IMR-90 (cell line): ENCODE measurements at regions not wholly inside any gene's neighbourhood (a gene's known extent, or its start where the extent isn't known, plus 50 kb on each side); places are given as distances from the start of the nearest gene placed in this dataset.

Source experiments
- ATAC-seq: fragments of 200-7000 bp; cut with Tn5 transposase; 2 replicates; pipeline ENCODE4 v1.9.1; 2020; ENCODE audit warnings: low read depth, mild to moderate bottlenecking, moderate library complexity
- BruUV-seq: library from RNA; stranded (reverse); fragments of 400-500 nt; replicated peaks from 2 replicates; lab custom pipeline; 2021; lab: Mats Ljungman, UMichigan
- CTCF ChIA-PET: fragments of 300-600 bp; formaldehyde crosslinking; extraction: SDS; loops from one replicate; lab custom pipeline; 2021; ENCODE audit warnings: antibody characterized with exemption; lab: Yijun Ruan, JAX
- POLR2A ChIA-PET: fragments of 300-600 bp; sonication (Branson Sonifier 250); formaldehyde crosslinking; loops from one replicate; lab custom pipeline; 2022; ENCODE audit warnings: antibody characterized with exemption; ENCODE audit not compliant: unreplicated experiment; lab: Charles Lee
- DNase-seq: peaks from one replicate; pipeline ENCODE4 v3.0.0; 2013
- H2AFZ ChIP-seq: replicated peaks from 2 replicates; pipeline ENCODE3; 2013; ENCODE audit warnings: low read length, mild to moderate bottlenecking; ENCODE audit not compliant: poor library complexity
- H2AK5ac ChIP-seq: 2 replicates; pipeline ENCODE4 v1.6.1; 2013; ENCODE audit warnings: low read depth, low read length, inconsistent platforms
- H2AK9ac ChIP-seq: replicated peaks from 2 replicates; pipeline ENCODE3; 2013; ENCODE audit warnings: mild to moderate bottlenecking, low read depth, low read length, moderate library complexity; ENCODE audit not compliant: poor library complexity
- H2BK120ac ChIP-seq: 2 replicates; pipeline ENCODE4 v1.6.1; 2013; ENCODE audit warnings: low read depth, low read length, inconsistent platforms
- H2BK15ac ChIP-seq: 3 replicates; pipeline ENCODE4 v1.6.1; 2013; ENCODE audit warnings: low read depth, low read length, inconsistent platforms
- H2BK20ac ChIP-seq: 2 replicates; pipeline ENCODE4 v1.6.1; 2013; ENCODE audit warnings: low read depth, mild to moderate bottlenecking, inconsistent platforms, low read length, moderate library complexity
- H2BK5ac ChIP-seq: 2 replicates; pipeline ENCODE4 v1.6.1; 2013; ENCODE audit warnings: mild to moderate bottlenecking, low read depth, low read length, inconsistent platforms; ENCODE audit not compliant: poor library complexity, severe bottlenecking
- H3K14ac ChIP-seq: replicated peaks from 2 replicates; pipeline ENCODE4 v1.6.1; 2013; ENCODE audit warnings: low read depth, low read length, inconsistent platforms
- H3K18ac ChIP-seq: 2 replicates; pipeline ENCODE4 v1.6.1; 2013; ENCODE audit warnings: low read depth, low read length, control low read depth
- H3K23ac ChIP-seq: 2 replicates; pipeline ENCODE4 v1.6.1; 2013; ENCODE audit warnings: low read depth, low read length, inconsistent platforms
- H3K27ac ChIP-seq: 2 replicates; pipeline ENCODE4 v1.5.1; 2013; ENCODE audit warnings: mild to moderate bottlenecking, control low read depth, low read length; ENCODE audit not compliant: insufficient read depth
- H3K27me3 ChIP-seq: 2 replicates; pipeline ENCODE4 v1.6.1; 2013; ENCODE audit warnings: low read length; ENCODE audit not compliant: control insufficient read depth, insufficient read depth
- H3K36me3 ChIP-seq: 2 replicates; pipeline ENCODE4 v1.6.1; 2013; ENCODE audit warnings: low read length, mixed read lengths; ENCODE audit not compliant: control insufficient read depth, insufficient read depth
- H3K4ac ChIP-seq: 2 replicates; pipeline ENCODE4 v1.6.1; 2013; ENCODE audit warnings: low read depth, low read length, inconsistent platforms
- H3K4me1 ChIP-seq: 2 replicates; pipeline ENCODE4 v1.6.1; 2013; ENCODE audit warnings: low read length, mixed read lengths; ENCODE audit not compliant: control insufficient read depth, insufficient read depth
- H3K4me2 ChIP-seq: 2 replicates; pipeline ENCODE4 v1.6.1; 2013; ENCODE audit warnings: low read depth, mild to moderate bottlenecking, control low read depth, low read length, moderate library complexity
- H3K4me3 ChIP-seq: 2 replicates; pipeline ENCODE4 v1.5.1; 2013; ENCODE audit warnings: low read depth, mild to moderate bottlenecking, control low read depth, low read length, moderate library complexity; ENCODE audit not compliant: insufficient read depth
- H3K56ac ChIP-seq: 2 replicates; pipeline ENCODE4 v1.6.1; 2013; ENCODE audit warnings: low read length, inconsistent platforms; ENCODE audit not compliant: insufficient read depth; ENCODE audit errors: extremely low read depth
- H3K79me1 ChIP-seq, 2 experiments: 2 replicates each; pipeline ENCODE4 v1.6.1; 2013; ENCODE audit warnings: low read length in 2 of 2, inconsistent platforms in 1 of 2, low read depth in 1 of 2
- H3K9ac ChIP-seq: 2 replicates; pipeline ENCODE4 v1.6.1; 2013; ENCODE audit warnings: low read depth, low read length, control low read depth
- H3K9me1 ChIP-seq: 2 replicates; pipeline ENCODE4 v1.6.1; 2013; ENCODE audit warnings: low read length, inconsistent platforms; ENCODE audit not compliant: insufficient read depth
- H3K9me3 ChIP-seq: 2 replicates; pipeline ENCODE4 v1.6.1; 2013; ENCODE audit warnings: low read length; ENCODE audit not compliant: control insufficient read depth, insufficient read depth
- H4K20me1 ChIP-seq: 2 replicates; pipeline ENCODE4 v1.6.1; 2013; ENCODE audit warnings: low read length, inconsistent platforms; ENCODE audit not compliant: insufficient read depth
- H4K5ac ChIP-seq: 2 replicates; pipeline ENCODE4 v1.6.1; 2013; ENCODE audit warnings: mild to moderate bottlenecking, low read depth, low read length, control low read depth
- H4K8ac ChIP-seq, 2 experiments: 2 replicates each; pipeline ENCODE4 v1.6.1; 2013; ENCODE audit warnings: low read depth in 2 of 2, low read length in 2 of 2, control low read depth in 1 of 2, inconsistent platforms in 1 of 2
- H4K91ac ChIP-seq: 2 replicates; pipeline ENCODE4 v1.6.1; 2013; ENCODE audit warnings: low read depth, low read length, inconsistent platforms; ENCODE audit not compliant: insufficient read depth
- BHLHE40 ChIP-seq: fragments of 150-350 bp; IDR thresholded peaks from 2 replicates; pipeline ENCODE4 v1.6.1; 2016; ENCODE audit warnings: mild to moderate bottlenecking, low read depth, low read length
- CEBPB ChIP-seq: IDR thresholded peaks from 2 replicates; pipeline ENCODE4 v1.6.1; 2012; ENCODE audit warnings: low read depth, low read length, improper control_type of control experiment
- CHD1 ChIP-seq: IDR thresholded peaks from 2 replicates; pipeline ENCODE4 v1.6.1; 2012; ENCODE audit warnings: low read depth, low read length, improper control_type of control experiment
- CTCF ChIP-seq: conservative IDR thresholded peaks from 2 replicates; pipeline ENCODE4 v1.5.1; 2012; ENCODE audit warnings: mild to moderate bottlenecking, low read depth, low read length, improper control_type of control experiment
- ELK1 ChIP-seq: fragments of 150-350 bp; IDR thresholded peaks from 2 replicates; pipeline ENCODE4 v1.6.1; 2016; ENCODE audit warnings: low read depth, mild to moderate bottlenecking, low read length, moderate library complexity, borderline replicate concordance
- FOS ChIP-seq: fragments of 150-350 bp; IDR thresholded peaks from 2 replicates; pipeline ENCODE4 v1.6.1; 2016; ENCODE audit warnings: low read depth, low read length
- MAFK ChIP-seq: IDR thresholded peaks from 2 replicates; pipeline ENCODE4 v1.6.1; 2012; ENCODE audit warnings: low read depth, low read length, improper control_type of control experiment
- MAZ ChIP-seq: IDR thresholded peaks from 2 replicates; pipeline ENCODE4 v1.6.1; 2012; ENCODE audit warnings: low read depth, mild to moderate bottlenecking, low read length, improper control_type of control experiment, moderate library complexity, borderline replicate concordance
- MXI1 ChIP-seq: IDR thresholded peaks from 2 replicates; pipeline ENCODE4 v1.6.1; 2012; ENCODE audit warnings: low read depth, mild to moderate bottlenecking, low read length, moderate library complexity, borderline replicate concordance
- NFE2L2 ChIP-seq: fragments of 150-350 bp; IDR thresholded peaks from 2 replicates; pipeline ENCODE4 v1.6.1; 2016; ENCODE audit warnings: low read depth, mild to moderate bottlenecking, low read length
- POLR2A ChIP-seq: IDR thresholded peaks from 2 replicates; pipeline ENCODE4 v1.6.1; 2012; ENCODE audit warnings: mild to moderate bottlenecking, low read depth, low read length
- RAD21 ChIP-seq: IDR thresholded peaks from 2 replicates; pipeline ENCODE4 v1.6.1; 2012; ENCODE audit warnings: low read length, improper control_type of control experiment
- RCOR1 ChIP-seq: IDR thresholded peaks from 2 replicates; pipeline ENCODE4 v1.6.1; 2012; ENCODE audit warnings: mild to moderate bottlenecking, low read length, improper control_type of control experiment; ENCODE audit not compliant: insufficient replicate concordance
- RFX5 ChIP-seq: IDR thresholded peaks from 2 replicates; pipeline ENCODE4 v1.8.0; 2012; ENCODE audit warnings: low read depth, mild to moderate bottlenecking, low read length, moderate library complexity
- SMC3 ChIP-seq: fragments of 150-350 bp; IDR thresholded peaks from 2 replicates; pipeline ENCODE4 v1.6.1; 2016; ENCODE audit warnings: low read depth, mild to moderate bottlenecking, antibody characterized with exemption, low read length, moderate library complexity
- USF2 ChIP-seq: fragments of 150-350 bp; IDR thresholded peaks from 2 replicates; pipeline ENCODE4 v1.6.1; 2017; ENCODE audit warnings: mild to moderate bottlenecking, antibody characterized with exemption, low read length, low read depth
- WGBS, 2 experiments: methylation state at CpG; one replicate each; pipeline versions ENCODE4 v1.1.5 to v1.1.7; 2013; ENCODE audit warnings: missing lambda C conversion rate in 2 of 2; ENCODE audit not compliant: insufficient read length in 1 of 2; ENCODE audit errors: extremely low coverage in 2 of 2; 5-methylcytosine and 5-hydroxymethylcytosine counted together
- dilution Hi-C: fragments of 300-500 bp; cut with HindIII; formaldehyde crosslinking; loops from one replicate; pipeline ENCODE4 v1.14.3; 2018; ENCODE audit warnings: low sequenced_read_pairs; ENCODE audit not compliant: unreplicated experiment
- in situ Hi-C: fragments of 300-500 bp; cut with MboI; formaldehyde crosslinking; loops from 3 replicates; pipeline ENCODE4 v1.14.3; 2019; ENCODE audit warnings: low sequenced_read_pairs, inconsistent platforms, mixed read lengths
- intact Hi-C: fragments of 100-400 bp; cut with micrococcal nuclease; formaldehyde crosslinking; loops from 2 replicates; pipeline ENCODE4 v1.10.0; 2022

GRCh38 chr18:30556112-30556511 lies 486.4 kb downstream of the DSC3 start:
- no peak overlapping the region for H3K4me3 ChIP-seq
- no peak overlapping the region for H3K14ac ChIP-seq
- no peaks in the 10 kb centered on the region for H3K4me1 ChIP-seq
- no peak overlapping the region for H2AK9ac ChIP-seq
- ATAC-seq = no peak
- H2AK5ac ChIP-seq = no peak overlapping the region
- BruUV-seq = no TSS peak
- no peak overlapping the region for H2BK5ac ChIP-seq
- no peak overlapping the region for H2BK15ac ChIP-seq
- H4K8ac ChIP-seq = no peak overlapping the region
- ChIA-PET CTCF (no interaction called here), POLR2A (no interaction called here)
- TF ChIP-seq RAD21 (no peak), NFE2L2 (no peak), BHLHE40 (no peak), FOS (no peak), CHD1 (no peak), USF2 (no peak), CEBPB (no peak), RFX5 (no peak), MXI1 (no peak), RCOR1 (no peak), SMC3 (no peak), MAZ (no peak), POLR2A (no peak), MAFK (no peak), CTCF (no peak), ELK1 (no peak)
- no peaks in the 10 kb centered on the region for H3K36me3 ChIP-seq
- whole genome bisulfite sequencing, 2 experiments = no CpG with 5 or more reads among the region's 11 CpGs
- peaks cover 6% of the 10 kb centered on the region; the same call in 1 of the 2 replicates for H3K9me3 ChIP-seq
- H3K27me3 ChIP-seq = no peaks in the 10 kb centered on the region
- no peak for DNase-seq
- H3K23ac ChIP-seq = no peak overlapping the region
- dilution Hi-C loops (no loop called here), in situ Hi-C loops (no loop called here), intact Hi-C loops (no loop called here)
- H2BK120ac ChIP-seq = no peak overlapping the region
- H3K9ac ChIP-seq = no peak overlapping the region
- no peak overlapping the region for H4K5ac ChIP-seq
- H3K4ac ChIP-seq = no peak overlapping the region
- H3K9me1 ChIP-seq = no peaks in the 10 kb centered on the region
- no peak overlapping the region for H3K4me2 ChIP-seq
- H3K27ac ChIP-seq = no peak overlapping the region
- no peak overlapping the region for H2BK20ac ChIP-seq
- no peak overlapping the region for H4K91ac ChIP-seq
- H2AFZ ChIP-seq = no peak overlapping the region
- no peak overlapping the region for H3K18ac ChIP-seq
- no peaks in the 10 kb centered on the region for H4K20me1 ChIP-seq
- no peak overlapping the region for H3K56ac ChIP-seq
- no peaks in the 10 kb centered on the region for H3K79me1 ChIP-seq
